CD8-positive, alpha-beta memory T cell (primary cell): ENCODE measurements at regions not wholly inside any gene's neighbourhood (a gene's known extent, or its start where the extent isn't known, plus 50 kb on each side); places are given as distances from the start of the nearest gene placed in this dataset.
A peak's percentile ranks its signal among the peaks of the same experiment; 100 is the strongest.

Source experiments
- CTCF ChIA-PET: fragments of 350-600 bp; sonication (Branson Sonifier 250); formaldehyde crosslinking; loops from one replicate; lab custom pipeline; 2021; ENCODE audit warnings: antibody characterized with exemption; lab: Charles Lee
- POLR2A ChIA-PET: fragments of 350-600 bp; sonication (Branson Sonifier 250); formaldehyde crosslinking; loops from one replicate; lab custom pipeline; 2021; ENCODE audit warnings: antibody characterized with exemption; lab: Charles Lee
- DNase-seq, 5 donors: peaks; one replicate each; pipeline versions ENCODE4 v3.0.0 to v3.0.0-alpha.2; 2020 to 2022; ENCODE audit warnings: mixed read lengths in 1 of 5
- H3K27ac ChIP-seq: one replicate; pipeline ENCODE4 v1.7.0; 2013; ENCODE audit warnings: low read depth, mild to moderate bottlenecking, low read length, moderate library complexity
- H3K27me3 ChIP-seq: 2 replicates; pipeline ENCODE4 v1.7.0; 2013; ENCODE audit warnings: low read length, mild to moderate bottlenecking; ENCODE audit not compliant: insufficient read depth, poor library complexity, severe bottlenecking
- H3K36me3 ChIP-seq: 2 replicates; pipeline ENCODE4 v1.7.0; 2013; ENCODE audit warnings: mild to moderate bottlenecking, low read length, moderate library complexity; ENCODE audit not compliant: insufficient read depth
- H3K4me1 ChIP-seq: 2 replicates; pipeline ENCODE4 v1.7.0; 2013; ENCODE audit warnings: mild to moderate bottlenecking, low read length, moderate library complexity; ENCODE audit not compliant: insufficient read depth
- H3K4me3 ChIP-seq: 2 replicates; pipeline ENCODE4 v1.7.0; 2013; ENCODE audit warnings: mild to moderate bottlenecking, low read length
- H3K9me3 ChIP-seq: 2 replicates; pipeline ENCODE4 v1.7.0; 2013; ENCODE audit warnings: mild to moderate bottlenecking, low read length
- H3K27ac Mint-ChIP-seq, 8 donors: one replicate each; pipeline ENCODE4 v1.8.0; 2020 to 2021; ENCODE audit warnings: mixed read lengths in 8 of 8, mild to moderate bottlenecking in 6 of 8, inconsistent platforms in 3 of 8, moderate library complexity in 3 of 8
- H3K27me3 Mint-ChIP-seq, 2 donors: one replicate each; pipeline ENCODE4 v1.8.0; 2020 to 2021; ENCODE audit warnings: mixed read lengths in 2 of 2, mild to moderate bottlenecking in 1 of 2, moderate library complexity in 1 of 2
- H3K36me3 Mint-ChIP-seq, 3 donors: one replicate each; pipeline ENCODE4 v1.8.0; 2020 to 2021; ENCODE audit warnings: mixed read lengths in 3 of 3, inconsistent platforms in 1 of 3, mild to moderate bottlenecking in 1 of 3
- H3K4me1 Mint-ChIP-seq, 3 donors: one replicate each; pipeline ENCODE4 v1.8.0; 2020 to 2021; ENCODE audit warnings: mixed read lengths in 3 of 3, inconsistent platforms in 1 of 3, mild to moderate bottlenecking in 1 of 3
- H3K4me3 Mint-ChIP-seq, 7 donors: one replicate each; pipeline ENCODE4 v1.8.0; 2020 to 2021; ENCODE audit warnings: mixed read lengths in 7 of 7, mild to moderate bottlenecking in 6 of 7, moderate library complexity in 4 of 7, inconsistent platforms in 2 of 7
- H3K9me3 Mint-ChIP-seq, 5 donors: one replicate each; pipeline ENCODE4 v1.8.0; 2020 to 2022; ENCODE audit warnings: mixed read lengths in 5 of 5, mild to moderate bottlenecking in 3 of 5, moderate library complexity in 2 of 5, inconsistent platforms in 1 of 5

- Histone ChIP-seq H3K4me1 (no peaks in the 10 kb centered on the region), H3K27ac (no peak overlapping the region), H3K4me3 (no peak overlapping the region), H3K27me3 (no peaks in the 10 kb centered on the region), H3K36me3 (no peaks in the 10 kb centered on the region), H3K9me3 (no peaks in the 10 kb centered on the region)
- POLR2A ChIA-PET, result no interaction called here
- Mint-ChIP-seq H3K27ac (peak overlapping the region in 1 of 8 donors; percentile 11), H3K36me3 (no peaks in the 10 kb centered on the region), H3K9me3 (no peaks in the 10 kb centered on the region), H3K27me3 (peaks cover 4 to 33% of the 10 kb centered on the region in 2 donors), H3K4me3 (no peak overlapping the region), H3K4me1 (no peaks in the 10 kb centered on the region)
- CTCF ChIA-PET, result no interaction called here
- no peak for DNase-seq
These were observed 259.8 kb downstream of the QDPR start for GRCh38 chr4:17252131-17252530.

GRCh38 chr4:17251101-17251500 lies 260.8 kb downstream of the QDPR start:
- no peaks in the 10 kb centered on the region for H3K36me3 ChIP-seq
- no peak for DNase-seq
- Mint-ChIP-seq H3K9me3 (no peaks in the 10 kb centered on the region), H3K4me3 (no peak overlapping the region), H3K36me3 (no peaks in the 10 kb centered on the region), H3K4me1 (no peaks in the 10 kb centered on the region), H3K27me3 (peaks cover 6 to 33% of the 10 kb centered on the region in 2 donors), H3K27ac (no peak overlapping the region)
- no peaks in the 10 kb centered on the region for H3K27me3 ChIP-seq
- no peaks in the 10 kb centered on the region for H3K4me1 ChIP-seq
- H3K27ac ChIP-seq, result no peak overlapping the region
- H3K9me3 ChIP-seq, result no peaks in the 10 kb centered on the region
- H3K4me3 ChIP-seq, result no peak overlapping the region
- ChIA-PET POLR2A (no interaction called here), CTCF (no interaction called here)

DNA sequence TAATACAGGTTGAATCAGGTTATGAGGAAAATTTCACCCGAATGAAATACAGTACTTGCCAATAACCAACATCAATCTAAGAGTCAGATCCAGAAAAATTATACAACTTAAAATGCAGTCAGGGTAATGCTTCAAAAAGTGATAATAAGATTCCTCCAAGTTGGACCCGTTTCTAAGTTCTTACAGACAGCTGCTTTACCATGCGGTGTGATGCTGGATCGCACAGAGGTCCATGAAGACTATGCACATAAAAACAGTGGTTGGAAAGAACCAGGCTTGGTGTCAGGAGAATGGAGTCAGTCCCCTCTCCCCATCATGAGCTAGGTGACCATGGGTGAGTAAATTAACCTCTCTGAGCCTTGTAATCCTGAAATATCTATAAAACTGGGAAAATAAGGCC lies 261.3 kb downstream of the QDPR start:
- H3K27me3 ChIP-seq, result no peaks in the 10 kb centered on the region
- Mint-ChIP-seq H3K27ac (no peak overlapping the region), H3K4me3 (no peak overlapping the region), H3K36me3 (no peaks in the 10 kb centered on the region), H3K27me3 (peaks cover 6 to 36% of the 10 kb centered on the region in 2 donors), H3K9me3 (no peaks in the 10 kb centered on the region), H3K4me1 (no peaks in the 10 kb centered on the region)
- ChIA-PET CTCF (no interaction called here), POLR2A (no interaction called here)
- H3K27ac ChIP-seq, result no peak overlapping the region
- DNase-seq, result no peak
- H3K4me1 ChIP-seq, result no peaks in the 10 kb centered on the region
- no peaks in the 10 kb centered on the region for H3K9me3 ChIP-seq
- no peaks in the 10 kb centered on the region for H3K36me3 ChIP-seq
- no peak overlapping the region for H3K4me3 ChIP-seq

DNA sequence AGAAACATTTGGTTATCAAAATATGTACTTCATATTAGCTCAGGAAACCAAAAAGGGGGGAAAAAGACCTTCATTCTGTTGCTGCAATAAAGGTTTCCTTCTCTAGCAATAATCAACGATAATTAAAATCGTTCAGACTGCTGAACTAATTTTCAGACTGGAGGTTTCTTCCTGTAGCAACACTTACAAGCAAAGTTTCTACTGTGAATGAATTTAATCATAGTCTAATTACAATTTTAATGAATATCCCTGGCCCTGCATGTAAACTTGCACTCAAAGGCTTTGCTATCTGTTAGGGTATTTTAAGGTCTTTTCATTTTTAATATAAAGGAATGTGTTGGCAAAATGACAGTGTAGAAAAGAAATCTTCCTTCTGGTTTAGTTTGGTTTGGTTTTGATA lies 265.2 kb downstream of the QDPR start:
- no peaks in the 10 kb centered on the region for H3K27me3 ChIP-seq
- no peaks in the 10 kb centered on the region for H3K9me3 Mint-ChIP-seq
- H3K4me1 Mint-ChIP-seq, result no peaks in the 10 kb centered on the region
- H3K4me1 ChIP-seq, result no peaks in the 10 kb centered on the region
- no peaks in the 10 kb centered on the region for H3K36me3 Mint-ChIP-seq
- ChIA-PET POLR2A (no interaction called here), CTCF (no interaction called here)
- H3K27me3 Mint-ChIP-seq, result peaks cover 8 to 31% of the 10 kb centered on the region in 2 donors
- no peaks in the 10 kb centered on the region for H3K9me3 ChIP-seq
- H3K4me3 Mint-ChIP-seq, result no peak overlapping the region
- H3K36me3 ChIP-seq, result no peaks in the 10 kb centered on the region
- no peak for DNase-seq
- H3K27ac ChIP-seq, result no peak overlapping the region
- H3K27ac Mint-ChIP-seq, result no peak overlapping the region
- no peak overlapping the region for H3K4me3 ChIP-seq

GRCh38 chr4:17241835-17242234 lies 270.1 kb downstream of the QDPR start:
- Mint-ChIP-seq H3K27ac (no peak overlapping the region), H3K4me1 (no peaks in the 10 kb centered on the region), H3K4me3 (no peak overlapping the region), H3K27me3 (peaks cover 10% of the 10 kb centered on the region in 2 donors), H3K36me3 (no peaks in the 10 kb centered on the region), H3K9me3 (no peaks in the 10 kb centered on the region)
- Histone ChIP-seq H3K36me3 (no peaks in the 10 kb centered on the region), H3K9me3 (no peaks in the 10 kb centered on the region), H3K4me3 (no peak overlapping the region), H3K4me1 (no peaks in the 10 kb centered on the region), H3K27me3 (no peaks in the 10 kb centered on the region), H3K27ac (no peak overlapping the region)
- ChIA-PET POLR2A (no interaction called here), CTCF (no interaction called here)
- no peak for DNase-seq

GRCh38 chr4:17238633-17239032 lies 273.3 kb downstream of the QDPR start:
- Histone ChIP-seq H3K36me3 (no peaks in the 10 kb centered on the region), H3K9me3 (no peaks in the 10 kb centered on the region), H3K27me3 (no peaks in the 10 kb centered on the region), H3K27ac (no peak overlapping the region), H3K4me3 (no peak overlapping the region), H3K4me1 (no peaks in the 10 kb centered on the region)
- H3K4me1 Mint-ChIP-seq, result no peaks in the 10 kb centered on the region
- no peak overlapping the region for H3K27ac Mint-ChIP-seq
- no peak overlapping the region for H3K4me3 Mint-ChIP-seq
- ChIA-PET POLR2A (no interaction called here), CTCF (no interaction called here)
- peaks cover 6 to 11% of the 10 kb centered on the region in 2 donors for H3K27me3 Mint-ChIP-seq
- no peaks in the 10 kb centered on the region for H3K36me3 Mint-ChIP-seq
- H3K9me3 Mint-ChIP-seq, result no peaks in the 10 kb centered on the region
- DNase-seq, result no peak

DNA sequence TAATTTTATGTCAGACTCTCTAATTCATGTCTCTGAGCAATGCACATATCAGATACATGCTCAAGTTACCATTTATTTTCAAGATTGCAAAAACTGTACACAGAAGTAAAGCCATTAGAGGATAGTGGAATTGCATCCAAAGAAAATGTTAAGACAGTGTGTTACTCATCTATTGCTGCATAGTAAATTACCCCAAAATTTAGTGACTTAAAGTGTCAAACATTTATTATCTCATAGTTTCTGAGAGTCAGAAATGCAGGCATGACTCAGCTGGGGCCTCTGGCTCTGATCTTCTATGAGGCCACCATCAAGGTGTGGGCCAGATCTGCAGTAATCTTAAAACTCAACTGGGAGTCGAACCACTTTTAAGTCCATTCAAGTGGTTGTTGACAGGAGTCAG lies 275.2 kb downstream of the QDPR start:
- no peaks in the 10 kb centered on the region for H3K36me3 ChIP-seq
- no peaks in the 10 kb centered on the region for H3K9me3 ChIP-seq
- Mint-ChIP-seq H3K9me3 (no peaks in the 10 kb centered on the region), H3K27ac (no peak overlapping the region), H3K36me3 (no peaks in the 10 kb centered on the region), H3K27me3 (peaks cover 9 to 14% of the 10 kb centered on the region in 2 donors), H3K4me1 (no peaks in the 10 kb centered on the region), H3K4me3 (no peak overlapping the region)
- no peak overlapping the region for H3K27ac ChIP-seq
- no peak for DNase-seq
- H3K4me1 ChIP-seq, result no peaks in the 10 kb centered on the region
- no peaks in the 10 kb centered on the region for H3K27me3 ChIP-seq
- CTCF ChIA-PET, result no interaction called here
- POLR2A ChIA-PET, result no interaction called here
- no peak overlapping the region for H3K4me3 ChIP-seq

GRCh38 chr4:17234678-17235077 lies 277.2 kb downstream of the QDPR start:
- H3K4me1 ChIP-seq, result no peaks in the 10 kb centered on the region
- no peak for DNase-seq
- H3K27me3 ChIP-seq, result no peaks in the 10 kb centered on the region
- no peaks in the 10 kb centered on the region for H3K4me1 Mint-ChIP-seq
- ChIA-PET POLR2A (no interaction called here), CTCF (no interaction called here)
- no peaks in the 10 kb centered on the region for H3K36me3 ChIP-seq
- no peaks in the 10 kb centered on the region for H3K36me3 Mint-ChIP-seq
- H3K27ac ChIP-seq, result no peak overlapping the region
- no peaks in the 10 kb centered on the region for H3K9me3 ChIP-seq
- H3K4me3 Mint-ChIP-seq, result no peak overlapping the region
- H3K9me3 Mint-ChIP-seq, result no peaks in the 10 kb centered on the region
- no peak overlapping the region for H3K4me3 ChIP-seq
- H3K27ac Mint-ChIP-seq, result no peak overlapping the region
- peaks cover 6 to 18% of the 10 kb centered on the region in 2 donors for H3K27me3 Mint-ChIP-seq
